Neural cell (in vitro differentiated cells): ENCODE measurements at regions not wholly inside any gene's neighbourhood (a gene's known extent, or its start where the extent isn't known, plus 50 kb on each side); places are given as distances from the start of the nearest gene placed in this dataset.

Experiments
- H2AFZ ChIP-seq: fragments of 200-600, 300-800 bp; sonication (generic), shearing (Covaris generic); 2 replicates; pipeline ENCODE4 v1.6.0; 2014; ENCODE audit warnings: low read depth, mild to moderate bottlenecking, antibody characterized with exemption, low read length, moderate library complexity
- H3F3A ChIP-seq: fragments of 200-600 bp; shearing (Covaris generic); 2 replicates; pipeline ENCODE4 v1.6.1; 2016; ENCODE audit warnings: mild to moderate bottlenecking, moderate library complexity, mixed read lengths, antibody characterized with exemption, low read length; ENCODE audit not compliant: insufficient read depth, poor library complexity, severe bottlenecking
- H3K27ac ChIP-seq: fragments of 200-600, 300-800 bp; sonication (generic), shearing (Covaris generic); 2 replicates; pipeline ENCODE4 v1.5.1; 2014; ENCODE audit warnings: mild to moderate bottlenecking, low read length, moderate library complexity
- H3K27me3 ChIP-seq: fragments of 300-800, 200-600 bp; sonication (generic), shearing (Covaris generic); 2 replicates; pipeline ENCODE4 v1.6.0; 2014; ENCODE audit warnings: mild to moderate bottlenecking, low read depth, low read length, moderate library complexity; ENCODE audit not compliant: insufficient read depth
- H3K36me3 ChIP-seq: fragments of 300-800, 200-600 bp; sonication (generic), shearing (Covaris generic); 2 replicates; pipeline ENCODE4 v1.5.1; 2014; ENCODE audit warnings: mild to moderate bottlenecking, antibody characterized with exemption, low read length, moderate library complexity; ENCODE audit not compliant: insufficient read depth
- H3K4me2 ChIP-seq: fragments of 300-800, 200-600 bp; sonication (generic), shearing (Covaris generic); 2 replicates; pipeline ENCODE4 v1.6.0; 2014; ENCODE audit warnings: mild to moderate bottlenecking, low read length
- H3K4me3 ChIP-seq: fragments of 300-800, 200-600 bp; sonication (generic), shearing (Covaris generic); 2 replicates; pipeline ENCODE4 v1.5.1; 2014; ENCODE audit warnings: mild to moderate bottlenecking, low read length, moderate library complexity
- H3K79me2 ChIP-seq: fragments of 200-600 bp; shearing (Covaris generic); replicated peaks from 2 replicates; pipeline ENCODE4 v1.6.0; 2014; ENCODE audit warnings: mild to moderate bottlenecking, low read length, moderate library complexity; ENCODE audit not compliant: insufficient read depth
- H3K9ac ChIP-seq: fragments of 300-800, 200-600 bp; sonication (generic), shearing (Covaris generic); 2 replicates; pipeline ENCODE4 v1.6.1; 2016; ENCODE audit warnings: mild to moderate bottlenecking, low read length, mixed read lengths
- H3K9me2 ChIP-seq: fragments of 200-600 bp; shearing (Covaris generic); 2 replicates; pipeline ENCODE4 v1.6.1; 2016; ENCODE audit warnings: mild to moderate bottlenecking, low read length, mixed read lengths; ENCODE audit not compliant: insufficient read depth
- H3K9me3 ChIP-seq: fragments of 200-600, 300-800 bp; sonication (generic), shearing (Covaris generic); 2 replicates; pipeline ENCODE4 v1.6.1; 2016; ENCODE audit warnings: mild to moderate bottlenecking, mixed run types, low read length, moderate library complexity, mixed read lengths
- H4K20me1 ChIP-seq: fragments of 200-600 bp; shearing (Covaris generic); 2 replicates; pipeline ENCODE4 v1.6.1; 2016; ENCODE audit warnings: mild to moderate bottlenecking, mixed run types; ENCODE audit not compliant: insufficient read depth
- CTCF ChIP-seq: fragments of 450-650 bp; IDR thresholded peaks from 2 replicates; pipeline ENCODE4 v1.5.1; 2014; ENCODE audit warnings: antibody characterized with exemption, mild to moderate bottlenecking, moderate library complexity; ENCODE audit not compliant: poor library complexity, severe bottlenecking
- EP300 ChIP-seq: fragments of 450-650 bp; conservative IDR thresholded peaks from 2 replicates; pipeline ENCODE4 v1.6.1; 2014; ENCODE audit warnings: antibody characterized with exemption, mild to moderate bottlenecking, moderate library complexity; ENCODE audit not compliant: poor library complexity, severe bottlenecking
- EZH2 ChIP-seq: fragments of 200-600, 300-800 bp; shearing (Covaris generic), sonication (generic); IDR thresholded peaks from 2 replicates; pipeline ENCODE4 v1.6.1; 2014; ENCODE audit warnings: antibody characterized with exemption, low read length, borderline replicate concordance, mild to moderate bottlenecking; ENCODE audit not compliant: insufficient read depth, poor library complexity, severe bottlenecking
- MXI1 ChIP-seq: fragments of 450-650 bp; conservative IDR thresholded peaks from 2 replicates; pipeline ENCODE4 v1.6.1; 2014; ENCODE audit warnings: antibody characterized with exemption, mild to moderate bottlenecking; ENCODE audit not compliant: poor library complexity, severe bottlenecking
- POLR2AphosphoS5 ChIP-seq: IDR thresholded peaks from 2 replicates; pipeline ENCODE4 v1.6.1; 2012
- RAD21 ChIP-seq: fragments of 450-650 bp; conservative IDR thresholded peaks from 2 replicates; pipeline ENCODE4 v1.6.1; 2014; ENCODE audit warnings: antibody characterized with exemption, mild to moderate bottlenecking, moderate library complexity
- REST ChIP-seq: IDR thresholded peaks from 2 replicates; pipeline ENCODE4 v1.6.1; 2012; ENCODE audit warnings: borderline replicate concordance
- SMC3 ChIP-seq: fragments of 450-650 bp; conservative IDR thresholded peaks from 2 replicates; pipeline ENCODE4 v1.6.1; 2014; ENCODE audit warnings: antibody characterized with exemption, mild to moderate bottlenecking, moderate library complexity; ENCODE audit not compliant: poor library complexity
- TAF1 ChIP-seq: IDR thresholded peaks from 2 replicates; pipeline ENCODE4 v1.6.1; 2012; ENCODE audit warnings: low read depth

GRCh38 chr9:17978773-17979172 lies 399.9 kb downstream of the SH3GL2 start:
- Histone ChIP-seq H3K36me3 (no peaks in the 10 kb centered on the region), H3K4me2 (no peak overlapping the region), H2AFZ (no peak overlapping the region), H3K4me3 (no peak overlapping the region), H3K79me2 (no peaks in the 10 kb centered on the region), H3K27me3 (no peaks in the 10 kb centered on the region), H4K20me1 (no peaks in the 10 kb centered on the region), H3K27ac (no peak overlapping the region), H3K9me3 (peaks cover 3% of the 10 kb centered on the region), H3K9ac (no peak overlapping the region), H3K9me2 (no peaks in the 10 kb centered on the region), H3F3A (no peaks in the 10 kb centered on the region)
- TF ChIP-seq SMC3 (no peak), TAF1 (no peak), CTCF (no peak), POLR2AphosphoS5 (no peak), REST (no peak)

GRCh38 chr9:17986595-17986994 lies 407.7 kb downstream of the SH3GL2 start:
- H3K36me3 ChIP-seq = no peaks in the 10 kb centered on the region

More at GRCh38 chr9:17986595-17986994, 407.7 kb downstream of the SH3GL2 start:
- Histone ChIP-seq H3K27me3 (no peaks in the 10 kb centered on the region), H3F3A (no peaks in the 10 kb centered on the region), H3K4me2 (no peak overlapping the region), H3K27ac (no peak overlapping the region), H3K9me3 (no peaks in the 10 kb centered on the region), H3K79me2 (no peaks in the 10 kb centered on the region), H3K9me2 (no peaks in the 10 kb centered on the region), H3K4me3 (no peak overlapping the region), H2AFZ (no peak overlapping the region), H4K20me1 (no peaks in the 10 kb centered on the region), H3K9ac (no peak overlapping the region)
- TF ChIP-seq MXI1 (no peak), POLR2AphosphoS5 (no peak), CTCF (no peak), REST (no peak), EZH2 (no peak), EP300 (no peak), RAD21 (no peak), SMC3 (no peak), TAF1 (no peak)
